ENCODE measurements at regions not wholly inside any gene's neighbourhood (a gene's known extent, or its start where the extent isn't known, plus 50 kb on each side); places are given as distances from the start of the nearest gene placed in this dataset.

DNA sequence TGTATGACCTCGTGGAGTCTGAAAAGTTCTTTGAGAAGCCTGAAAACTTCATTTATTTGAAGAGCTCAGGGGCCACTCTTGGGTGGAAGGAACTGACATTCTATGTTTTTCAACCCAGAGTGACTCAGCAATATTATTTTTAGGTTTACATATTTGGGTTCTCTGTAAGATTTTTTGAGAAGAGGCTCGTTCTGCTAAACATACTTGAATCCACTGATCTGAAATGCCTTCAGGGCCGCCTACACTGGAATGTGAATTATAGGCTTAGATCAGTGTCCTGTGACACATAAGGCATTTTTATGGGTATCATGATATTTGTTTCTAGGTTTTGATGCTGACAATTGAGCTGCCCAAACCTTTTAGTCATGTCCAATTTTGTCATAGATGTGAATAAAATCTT is 86.2 kb downstream of the PSAT1 start:
- H3K9me3 ChIP-seq, result no peaks in the 10 kb centered on the region
- no peaks in the 10 kb centered on the region for H3K36me3 ChIP-seq (ENCODE audit: low read depth, missing control alignments)
- no peak for DNase-seq
- no peaks in the 10 kb centered on the region for H3K27me3 ChIP-seq
- no peak overlapping the region for H3K27ac ChIP-seq
- 57 to 65% methylated on average over 3 of the region's 3 CpGs for WGBS, 2 donors
- intact Hi-C loops (cut with DNase I; ENCODE audit: low total_unique reads), result no loop called here
- no peak overlapping the region for H3K4me3 ChIP-seq
- no peaks in the 10 kb centered on the region for H3K4me1 ChIP-seq
- TF ChIP-seq, protein P1, sequence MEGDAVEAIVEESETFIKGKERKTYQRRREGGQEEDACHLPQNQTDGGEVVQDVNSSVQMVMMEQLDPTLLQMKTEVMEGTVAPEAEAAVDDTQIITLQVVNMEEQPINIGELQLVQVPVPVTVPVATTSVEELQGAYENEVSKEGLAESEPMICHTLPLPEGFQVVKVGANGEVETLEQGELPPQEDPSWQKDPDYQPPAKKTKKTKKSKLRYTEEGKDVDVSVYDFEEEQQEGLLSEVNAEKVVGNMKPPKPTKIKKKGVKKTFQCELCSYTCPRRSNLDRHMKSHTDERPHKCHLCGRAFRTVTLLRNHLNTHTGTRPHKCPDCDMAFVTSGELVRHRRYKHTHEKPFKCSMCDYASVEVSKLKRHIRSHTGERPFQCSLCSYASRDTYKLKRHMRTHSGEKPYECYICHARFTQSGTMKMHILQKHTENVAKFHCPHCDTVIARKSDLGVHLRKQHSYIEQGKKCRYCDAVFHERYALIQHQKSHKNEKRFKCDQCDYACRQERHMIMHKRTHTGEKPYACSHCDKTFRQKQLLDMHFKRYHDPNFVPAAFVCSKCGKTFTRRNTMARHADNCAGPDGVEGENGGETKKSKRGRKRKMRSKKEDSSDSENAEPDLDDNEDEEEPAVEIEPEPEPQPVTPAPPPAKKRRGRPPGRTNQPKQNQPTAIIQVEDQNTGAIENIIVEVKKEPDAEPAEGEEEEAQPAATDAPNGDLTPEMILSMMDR (IDR thresholded peaks at IDR 0.05), result no peak
- TF ChIP-seq POLR2A (IDR thresholded peaks at IDR 0.05), result no peak

DNA sequence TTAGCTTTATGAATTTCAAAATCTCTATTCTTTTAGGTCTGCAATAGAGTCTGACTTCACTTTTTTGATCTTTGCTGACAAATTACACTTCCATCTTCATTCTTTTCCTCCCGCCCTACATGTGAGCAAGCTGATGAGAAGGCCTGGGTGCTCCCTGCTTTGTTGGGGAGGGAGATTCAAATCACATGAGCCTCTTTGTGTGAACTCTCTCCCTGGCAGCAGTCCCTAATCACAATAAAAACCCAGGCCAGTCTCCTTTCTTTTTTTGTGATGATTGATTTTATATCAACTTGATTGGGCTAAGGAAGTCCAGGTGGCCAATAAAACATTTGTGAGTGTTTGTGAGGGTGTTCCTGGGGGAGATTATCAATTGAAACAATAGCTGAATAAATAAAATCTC is 89.4 kb downstream of the PSAT1 start:
- Histone ChIP-seq H3K36me3 (ENCODE audit: low read depth, missing control alignments) (no peaks in the 10 kb centered on the region), H3K4me1 (no peaks in the 10 kb centered on the region), H3K4me3 (no peak overlapping the region), H3K27me3 (no peaks in the 10 kb centered on the region), H3K9me3 (no peaks in the 10 kb centered on the region), H3K27ac (no peak overlapping the region)
- TF ChIP-seq, protein P1 (IDR thresholded peaks at IDR 0.05), result no peak
- TF ChIP-seq POLR2A (IDR thresholded peaks at IDR 0.05), result no peak
- intact Hi-C loops (cut with DNase I; ENCODE audit: low total_unique reads), result no loop called here
- DNase-seq, result no peak
- WGBS, 2 donors, result 93% methylated on average over 1 of the region's 1 CpG

DNA sequence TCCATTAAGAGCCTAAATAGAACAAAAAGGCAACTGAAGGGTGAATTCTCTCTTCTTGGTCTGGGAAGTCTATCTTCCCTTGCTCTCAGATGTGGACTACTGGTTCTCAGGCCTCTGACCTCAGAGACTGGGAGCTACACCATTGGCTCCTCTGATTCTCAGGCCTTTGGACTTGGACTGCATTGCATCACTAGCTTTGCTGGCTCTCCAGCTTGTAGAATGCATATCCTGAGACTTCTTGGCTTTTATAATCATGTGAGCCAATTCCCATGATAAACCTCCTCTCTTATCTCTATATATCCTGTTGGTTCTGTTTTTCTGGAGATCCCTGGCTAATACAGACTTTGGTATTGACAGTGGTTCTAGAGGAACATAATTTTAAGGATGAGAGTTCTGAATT is 89.8 kb downstream of the PSAT1 start:
- Histone ChIP-seq H3K27me3 (no peaks in the 10 kb centered on the region), H3K9me3 (no peaks in the 10 kb centered on the region), H3K36me3 (ENCODE audit: low read depth, missing control alignments) (no peaks in the 10 kb centered on the region), H3K27ac (no peak overlapping the region), H3K4me3 (no peak overlapping the region), H3K4me1 (no peaks in the 10 kb centered on the region)
- TF ChIP-seq, protein P1 (IDR thresholded peaks at IDR 0.05), result no peak
- no peak for TF ChIP-seq POLR2A (IDR thresholded peaks at IDR 0.05)
- DNase-seq, result no peak
- intact Hi-C loops (cut with DNase I; ENCODE audit: low total_unique reads), result no loop called here

DNA sequence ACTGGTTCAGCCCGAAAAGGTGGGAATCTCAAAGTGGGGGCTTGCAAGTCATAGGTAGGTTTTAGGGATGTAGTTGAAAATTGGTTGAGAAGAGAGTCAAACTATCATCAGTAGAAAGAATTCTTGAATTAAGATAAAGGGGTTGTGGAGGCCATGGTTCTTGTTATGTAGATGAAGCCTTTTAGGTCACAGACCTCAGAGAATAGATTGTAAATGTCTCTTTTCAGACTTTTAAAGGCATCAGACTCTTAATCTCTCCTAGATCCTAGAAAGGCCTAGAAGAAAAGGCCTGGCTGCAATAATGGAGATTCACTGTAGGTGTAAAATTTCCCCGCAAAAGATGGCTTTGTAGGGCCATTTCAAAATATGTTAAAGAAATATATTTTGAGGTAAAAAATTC is 96.4 kb downstream of the PSAT1 start:
- H3K36me3 ChIP-seq (ENCODE audit: low read depth, missing control alignments), result no peaks in the 10 kb centered on the region
- H3K4me3 ChIP-seq, result no peak overlapping the region
- no peaks in the 10 kb centered on the region for H3K4me1 ChIP-seq
- WGBS, 2 donors, result 88% methylated on average over 2 of the region's 2 CpGs
- no peak overlapping the region for H3K27ac ChIP-seq
- TF ChIP-seq, protein P1 (IDR thresholded peaks at IDR 0.05), result no peak
- TF ChIP-seq POLR2A (IDR thresholded peaks at IDR 0.05), result no peak
- no peak for DNase-seq
- H3K27me3 ChIP-seq, result no peaks in the 10 kb centered on the region
- intact Hi-C loops (cut with DNase I; ENCODE audit: low total_unique reads), result no loop called here
- H3K9me3 ChIP-seq, result no peaks in the 10 kb centered on the region

DNA sequence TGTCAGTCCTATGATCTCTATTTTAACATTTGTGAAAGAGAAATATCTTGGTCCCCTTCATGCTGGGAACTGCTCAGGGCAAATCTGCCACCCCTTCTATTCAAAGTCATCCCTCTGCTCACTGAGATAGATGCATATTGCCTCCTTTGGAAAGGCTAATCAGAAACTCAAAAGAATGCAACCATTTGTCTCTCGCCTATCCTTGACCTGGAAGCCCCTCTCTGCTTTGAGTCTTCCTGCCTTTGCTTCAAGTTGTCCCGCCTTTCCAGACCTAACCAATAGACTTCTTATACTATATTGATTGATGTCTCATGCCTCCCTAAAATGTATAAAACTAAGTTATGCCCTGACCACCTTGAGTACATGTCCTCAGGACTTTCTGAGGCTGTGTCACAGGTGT is 97.0 kb downstream of the PSAT1 start:
- no peaks in the 10 kb centered on the region for H3K9me3 ChIP-seq
- 92 to 96% methylated on average over 2 of the region's 2 CpGs for WGBS, 2 donors
- intact Hi-C loops (cut with DNase I; ENCODE audit: low total_unique reads), result no loop called here
- DNase-seq, result no peak
- H3K4me1 ChIP-seq, result no peaks in the 10 kb centered on the region
- no peaks in the 10 kb centered on the region for H3K36me3 ChIP-seq (ENCODE audit: low read depth, missing control alignments)
- H3K27me3 ChIP-seq, result no peaks in the 10 kb centered on the region
- H3K27ac ChIP-seq, result no peak overlapping the region
- no peak overlapping the region for H3K4me3 ChIP-seq
- TF ChIP-seq, protein P1 (IDR thresholded peaks at IDR 0.05), result no peak
- TF ChIP-seq POLR2A (IDR thresholded peaks at IDR 0.05), result no peak

Measured in testis (tissue), 2 donors.